GM23248 (cell line): ENCODE measurements at regions not wholly inside any gene's neighbourhood (a gene's known extent, or its start where the extent isn't known, plus 50 kb on each side); places are given as distances from the start of the nearest gene placed in this dataset.

Experiments
- DNase-seq: peaks from one replicate; pipeline ENCODE4 v3.0.0-alpha.2; 2015
- H2AFZ ChIP-seq: fragments of 200-600 bp; sonication (generic); 2 replicates; pipeline ENCODE4 v1.6.1; 2016; ENCODE audit warnings: antibody characterized with exemption
- H3F3A ChIP-seq: fragments of 200-600 bp; sonication (generic); 2 replicates; pipeline ENCODE4 v1.6.1; 2016; ENCODE audit warnings: mild to moderate bottlenecking, antibody characterized with exemption, mixed run types; ENCODE audit not compliant: insufficient read depth
- H3K27ac ChIP-seq: fragments of 200-600 bp; sonication (generic); 2 replicates; pipeline ENCODE4 v1.5.1; 2016; ENCODE audit warnings: mild to moderate bottlenecking
- H3K27me3 ChIP-seq: fragments of 200-600 bp; sonication (generic); replicated peaks from 2 replicates; pipeline ENCODE4 v1.6.1; 2016; ENCODE audit warnings: mild to moderate bottlenecking; ENCODE audit not compliant: insufficient read depth
- H3K36me3 ChIP-seq: fragments of 200-600 bp; sonication (generic); 2 replicates; pipeline ENCODE4 v1.6.1; 2016; ENCODE audit warnings: low read depth, mild to moderate bottlenecking
- H3K4me1 ChIP-seq: fragments of 200-600 bp; sonication (generic); 2 replicates; pipeline ENCODE4 v1.6.1; 2016; ENCODE audit warnings: mild to moderate bottlenecking; ENCODE audit not compliant: insufficient read depth
- H3K4me2 ChIP-seq: fragments of 200-600 bp; sonication (generic); one replicate; pipeline ENCODE4 v1.6.1; 2016; ENCODE audit warnings: mild to moderate bottlenecking; ENCODE audit not compliant: unreplicated experiment
- H3K4me3 ChIP-seq: fragments of 200-600 bp; sonication (generic); 2 replicates; pipeline ENCODE4 v1.5.1; 2016; ENCODE audit warnings: mild to moderate bottlenecking
- H3K79me2 ChIP-seq: fragments of 200-600 bp; sonication (generic); 2 replicates; pipeline ENCODE4 v1.6.1; 2016; ENCODE audit warnings: mild to moderate bottlenecking; ENCODE audit not compliant: insufficient read depth
- H3K9ac ChIP-seq: fragments of 200-600 bp; sonication (generic); 2 replicates; pipeline ENCODE4 v1.6.1; 2016; ENCODE audit warnings: mild to moderate bottlenecking
- H3K9me2 ChIP-seq: fragments of 200-600 bp; sonication (generic); 2 replicates; pipeline ENCODE4 v1.6.1; 2016; ENCODE audit warnings: mixed run types, mild to moderate bottlenecking, moderate library complexity; ENCODE audit not compliant: insufficient read depth
- H3K9me3 ChIP-seq: fragments of 200-600 bp; sonication (generic); one replicate; pipeline ENCODE4 v1.6.1; 2017; ENCODE audit warnings: low read depth
- H4K20me1 ChIP-seq: fragments of 200-600 bp; sonication (generic); 2 replicates; pipeline ENCODE4 v1.6.0; 2016; ENCODE audit not compliant: insufficient read depth
- EZH2 ChIP-seq: fragments of 200-600 bp; sonication (generic); IDR thresholded peaks from 2 replicates; pipeline ENCODE4 v1.6.1; 2018; ENCODE audit warnings: antibody characterized with exemption, mild to moderate bottlenecking; ENCODE audit not compliant: insufficient read depth, poor library complexity, severe bottlenecking
- EZH2phosphoT487 ChIP-seq: fragments of 200-600 bp; sonication (generic); IDR thresholded peaks from 2 replicates; pipeline ENCODE4 v1.6.1; 2018; ENCODE audit warnings: antibody characterized with exemption, moderate library complexity, mild to moderate bottlenecking, low read depth; ENCODE audit not compliant: insufficient read depth
- WGBS, 2 experiments: methylation state at CpG; one replicate each; pipeline ENCODE4 v1.1.6; 2015 to 2017; ENCODE audit warnings: low lambda C conversion rate in 2 of 2, low coverage in 1 of 2; ENCODE audit errors: missing lambda C conversion rate in 2 of 2; 5-methylcytosine and 5-hydroxymethylcytosine counted together
- in situ Hi-C: fragments of 300-500 bp; cut with MboI; formaldehyde crosslinking; loops from 2 replicates; pipeline ENCODE4 v1.15.0; 2020

- in situ Hi-C loops = no loop called here
- Histone ChIP-seq H3K4me2 (no peak overlapping the region), H3K27ac (no peak overlapping the region), H3K79me2 (no peaks in the 10 kb centered on the region), H3K4me3 (no peak overlapping the region), H3K36me3 (no peaks in the 10 kb centered on the region), H2AFZ (no peak overlapping the region), H3K9me3 (peaks cover 3% of the 10 kb centered on the region), H3F3A (no peaks in the 10 kb centered on the region), H3K27me3 (no peaks in the 10 kb centered on the region), H3K4me1 (no peaks in the 10 kb centered on the region), H3K9ac (no peak overlapping the region), H4K20me1 (no peaks in the 10 kb centered on the region), H3K9me2 (no peaks in the 10 kb centered on the region)
- WGBS, 2 experiments = 35 to 37% methylated on average over 4 of the region's 4 CpGs
- no peak for DNase-seq
- no peak for TF ChIP-seq EZH2phosphoT487
- TF ChIP-seq EZH2 = no peak
Observed at GRCh38 chr1:193979219-193979618, 792.8 kb upstream of the B3GALT2 start.

GRCh38 chr1:193974286-193974798 is 787.9 kb upstream of the B3GALT2 start:
- in situ Hi-C loops = no loop called here
- WGBS, 2 experiments = 4 to 8% methylated on average over 3 of the region's 3 CpGs

GRCh38 chr1:193973428-193973827 is 787.0 kb upstream of the B3GALT2 start:
- TF ChIP-seq EZH2phosphoT487 = no peak
- no peak for TF ChIP-seq EZH2
- H3F3A ChIP-seq = no peaks in the 10 kb centered on the region
- H3K9me3 ChIP-seq = no peaks in the 10 kb centered on the region
- H3K36me3 ChIP-seq = no peaks in the 10 kb centered on the region
- H4K20me1 ChIP-seq = no peaks in the 10 kb centered on the region
- in situ Hi-C loops = no loop called here
- H3K4me3 ChIP-seq = no peak overlapping the region
- no peaks in the 10 kb centered on the region for H3K27me3 ChIP-seq
- H3K27ac ChIP-seq = no peak overlapping the region
- no peak overlapping the region for H2AFZ ChIP-seq
- H3K4me2 ChIP-seq = no peak overlapping the region
- no peaks in the 10 kb centered on the region for H3K9me2 ChIP-seq
- no peaks in the 10 kb centered on the region for H3K4me1 ChIP-seq
- H3K9ac ChIP-seq = no peak overlapping the region
- WGBS, 2 experiments = 41 to 42% methylated on average over 3 of the region's 3 CpGs
- no peak for DNase-seq
- H3K79me2 ChIP-seq = no peaks in the 10 kb centered on the region

More at GRCh38 chr1:193974286-193974798, 787.9 kb upstream of the B3GALT2 start:
- Histone ChIP-seq H3K36me3 (no peaks in the 10 kb centered on the region), H3K27ac (no peak overlapping the region), H3K4me2 (no peak overlapping the region), H3K4me1 (no peaks in the 10 kb centered on the region), H3K9ac (no peak overlapping the region), H3K9me3 (no peaks in the 10 kb centered on the region), H3F3A (no peaks in the 10 kb centered on the region), H3K27me3 (no peaks in the 10 kb centered on the region), H4K20me1 (no peaks in the 10 kb centered on the region), H3K4me3 (no peak overlapping the region), H3K79me2 (no peaks in the 10 kb centered on the region), H2AFZ (no peak overlapping the region), H3K9me2 (no peaks in the 10 kb centered on the region)
- TF ChIP-seq EZH2 (no peak), EZH2phosphoT487 (no peak)
- no peak for DNase-seq

- Histone ChIP-seq H3K9ac (no peak overlapping the region), H3K36me3 (no peaks in the 10 kb centered on the region), H3K79me2 (no peaks in the 10 kb centered on the region), H3K27me3 (no peaks in the 10 kb centered on the region), H4K20me1 (no peaks in the 10 kb centered on the region), H3K4me1 (no peaks in the 10 kb centered on the region), H3F3A (no peaks in the 10 kb centered on the region), H3K27ac (no peak overlapping the region), H3K4me2 (no peak overlapping the region), H2AFZ (no peak overlapping the region), H3K9me2 (no peaks in the 10 kb centered on the region), H3K4me3 (no peak overlapping the region), H3K9me3 (no peaks in the 10 kb centered on the region)
- in situ Hi-C loops = no loop called here
- TF ChIP-seq EZH2 (no peak), EZH2phosphoT487 (no peak)
- 54 to 56% methylated on average over 3 of the region's 3 CpGs for whole genome bisulfite sequencing, 2 experiments
- DNase-seq = no peak
Observed at GRCh38 chr1:193971595-193971994, 785.2 kb upstream of the B3GALT2 start.

- Histone ChIP-seq H3K9me3 (no peaks in the 10 kb centered on the region), H3K36me3 (no peaks in the 10 kb centered on the region), H3K4me1 (no peaks in the 10 kb centered on the region), H3K9me2 (no peaks in the 10 kb centered on the region), H3K9ac (no peak overlapping the region), H3K27me3 (no peaks in the 10 kb centered on the region), H3K27ac (no peak overlapping the region), H3K79me2 (no peaks in the 10 kb centered on the region), H3K4me3 (no peak overlapping the region), H4K20me1 (no peaks in the 10 kb centered on the region), H3F3A (no peaks in the 10 kb centered on the region), H2AFZ (no peak overlapping the region), H3K4me2 (no peak overlapping the region)
- 7 to 26% methylated on average over 1 of the region's 1 CpG for WGBS, 2 experiments
- in situ Hi-C loops = no loop called here
- DNase-seq = no peak
- TF ChIP-seq EZH2 (no peak), EZH2phosphoT487 (no peak)
Observed at GRCh38 chr1:193960499-193960898, 774.1 kb upstream of the B3GALT2 start.
